NT2/D1 (cell line): ENCODE measurements at regions not wholly inside any gene's neighbourhood (a gene's known extent, or its start where the extent isn't known, plus 50 kb on each side); places are given as distances from the start of the nearest gene placed in this dataset.

Source experiments
- DNase-seq: peaks from one replicate; pipeline ENCODE4 v3.0.0-alpha.2; 2011; ENCODE audit warnings: low read depth, low spot score
- H3K27me3 ChIP-seq: 2 replicates; pipeline ENCODE4 v1.6.0; 2011; ENCODE audit warnings: mild to moderate bottlenecking; ENCODE audit not compliant: insufficient read length, insufficient read depth
- H3K36me3 ChIP-seq: 2 replicates; pipeline ENCODE4 v1.6.1; 2011; ENCODE audit warnings: mild to moderate bottlenecking, low read length, mixed read lengths; ENCODE audit not compliant: insufficient read depth, insufficient read length
- H3K4me1 ChIP-seq: 2 replicates; pipeline ENCODE4 v1.5.1; 2011; ENCODE audit not compliant: insufficient read depth, insufficient read length
- H3K4me3 ChIP-seq: 2 replicates; pipeline ENCODE4 v1.5.1; 2011; ENCODE audit warnings: low read depth; ENCODE audit not compliant: insufficient read length
- H3K9ac ChIP-seq: 2 replicates; pipeline ENCODE4 v1.6.0; 2011; ENCODE audit warnings: low read depth; ENCODE audit not compliant: insufficient read length
- H3K9me3 ChIP-seq: 2 replicates; pipeline ENCODE4 v1.5.1; 2011; ENCODE audit warnings: mild to moderate bottlenecking, low read length; ENCODE audit not compliant: insufficient read depth
- SUZ12 ChIP-seq: IDR thresholded peaks from 2 replicates; pipeline ENCODE4 v1.6.1; 2011; ENCODE audit not compliant: insufficient read length, insufficient read depth; ENCODE audit errors: extremely low read depth
- YY1 ChIP-seq: IDR thresholded peaks from 2 replicates; pipeline ENCODE4 v1.6.1; 2011; ENCODE audit not compliant: insufficient read length, insufficient read depth
- ZNF274 ChIP-seq: IDR thresholded peaks from 2 replicates; pipeline ENCODE4 v1.6.1; 2011; ENCODE audit warnings: mild to moderate bottlenecking, low read depth, low read length

GRCh38 chr16:51641191-51641765 lies 490.2 kb upstream of the SALL1 start:
- Histone ChIP-seq H3K4me1 (peaks cover 4% of the 10 kb centered on the region), H3K27me3 (no peaks in the 10 kb centered on the region), H3K4me3 (no peak overlapping the region), H3K9ac (no peak overlapping the region), H3K36me3 (no peaks in the 10 kb centered on the region), H3K9me3 (peaks cover 12% of the 10 kb centered on the region; the same call in 1 of the 2 replicates)
- DNase-seq, result no peak
- TF ChIP-seq SUZ12, result no peak
- no peak for TF ChIP-seq ZNF274
- TF ChIP-seq YY1, result no peak

- H3K9ac ChIP-seq, result no peak overlapping the region
- TF ChIP-seq ZNF274 (no peak), YY1 (no peak), SUZ12 (no peak)
- peaks cover 7% of the 10 kb centered on the region for H3K4me1 ChIP-seq
- no peaks in the 10 kb centered on the region for H3K36me3 ChIP-seq
- DNase-seq, result no peak
- H3K27me3 ChIP-seq, result no peaks in the 10 kb centered on the region
- no peak overlapping the region for H3K4me3 ChIP-seq
- peaks cover 20% of the 10 kb centered on the region; the same call in 1 of the 2 replicates for H3K9me3 ChIP-seq
Measured at GRCh38 chr16:51640196-51640595, 489.1 kb upstream of the SALL1 start.

GRCh38 chr16:51638339-51639135 lies 487.5 kb upstream of the SALL1 start:
- Histone ChIP-seq H3K27me3 (no peaks in the 10 kb centered on the region), H3K4me1 (peaks cover 7% of the 10 kb centered on the region), H3K9me3 (peaks cover 22% of the 10 kb centered on the region; the same call in 1 of the 2 replicates), H3K36me3 (no peaks in the 10 kb centered on the region), H3K9ac (no peak overlapping the region), H3K4me3 (no peak overlapping the region)
- DNase-seq, result no peak
- TF ChIP-seq ZNF274, result no peak
- no peak for TF ChIP-seq SUZ12
- TF ChIP-seq YY1, result no peak

DNA sequence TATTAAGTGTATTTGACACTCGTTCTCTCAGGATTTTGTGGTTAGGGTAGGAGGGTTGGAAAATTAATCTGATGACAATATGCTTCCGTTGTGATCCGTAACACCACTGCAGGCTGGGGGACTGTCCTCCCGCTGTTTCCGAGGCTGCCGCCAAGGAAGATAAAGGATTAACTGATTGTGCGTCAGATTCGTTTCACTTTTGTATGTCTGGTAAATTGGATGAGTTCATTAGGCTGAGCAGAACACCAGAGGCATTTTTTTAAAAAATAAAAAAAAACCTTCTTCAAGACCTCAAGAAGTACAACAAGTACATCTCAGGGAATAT lies 486.7 kb upstream of the SALL1 start:
- H3K4me3 ChIP-seq, result no peak overlapping the region
- DNase-seq, result no peak
- H3K36me3 ChIP-seq, result no peaks in the 10 kb centered on the region
- H3K27me3 ChIP-seq, result peaks cover 2% of the 10 kb centered on the region
- peaks cover 22% of the 10 kb centered on the region; the same call in 1 of the 2 replicates for H3K9me3 ChIP-seq
- peaks cover 7% of the 10 kb centered on the region for H3K4me1 ChIP-seq
- TF ChIP-seq YY1 (no peak), ZNF274 (no peak)
- H3K9ac ChIP-seq, result no peak overlapping the region

- TF ChIP-seq SUZ12 (no peak), YY1 (no peak), ZNF274 (no peak)
- no peaks in the 10 kb centered on the region for H3K36me3 ChIP-seq
- no peak overlapping the region for H3K4me3 ChIP-seq
- peak; percentile 91 for DNase-seq
- H3K9ac ChIP-seq, result no peak overlapping the region
- H3K27me3 ChIP-seq, result peaks cover 8% of the 10 kb centered on the region
- peaks cover 7% of the 10 kb centered on the region for H3K4me1 ChIP-seq
- H3K9me3 ChIP-seq, result peaks cover 22% of the 10 kb centered on the region; the same call in 1 of the 2 replicates
Measured at GRCh38 chr16:51636920-51637769, 486.1 kb upstream of the SALL1 start.

GRCh38 chr16:51635181-51635580 lies 484.1 kb upstream of the SALL1 start:
- Histone ChIP-seq H3K9ac (no peak overlapping the region), H3K4me3 (no peak overlapping the region), H3K4me1 (peaks cover 7% of the 10 kb centered on the region), H3K36me3 (no peaks in the 10 kb centered on the region), H3K9me3 (peaks cover 22% of the 10 kb centered on the region; the same call in 1 of the 2 replicates), H3K27me3 (peaks cover 21% of the 10 kb centered on the region)
- TF ChIP-seq SUZ12 (no peak), ZNF274 (no peak), YY1 (no peak)
- no peak for DNase-seq

GRCh38 chr16:51630076-51630475 lies 479.0 kb upstream of the SALL1 start:
- H3K4me3 ChIP-seq, result no peak overlapping the region
- peaks cover 50% of the 10 kb centered on the region for H3K27me3 ChIP-seq
- DNase-seq, result peak; percentile 30
- no peak for TF ChIP-seq ZNF274
- TF ChIP-seq YY1, result no peak
- no peak for TF ChIP-seq SUZ12
- H3K9ac ChIP-seq, result no peak overlapping the region
- H3K4me1 ChIP-seq, result no peaks in the 10 kb centered on the region
- H3K36me3 ChIP-seq, result no peaks in the 10 kb centered on the region
- peaks cover 14% of the 10 kb centered on the region; the same call in 1 of the 2 replicates for H3K9me3 ChIP-seq
